H1 (cell line): ENCODE measurements at regions not wholly inside any gene's neighbourhood (a gene's known extent, or its start where the extent isn't known, plus 50 kb on each side); places are given as distances from the start of the nearest gene placed in this dataset.

Source experiments
- CTCF ChIA-PET: fragments of 300-600 bp; sonication (Branson Sonifier 250); formaldehyde crosslinking; loops from one replicate; lab custom pipeline; 2021; ENCODE audit not compliant: partially characterized antibody; lab: Charles Lee
- POLR2A ChIA-PET: fragments of 300-600 bp; sonication (Branson Sonifier 250); formaldehyde crosslinking; loops from one replicate; lab custom pipeline; 2021; ENCODE audit warnings: inconsistent platforms; ENCODE audit not compliant: partially characterized antibody; lab: Charles Lee
- DNase-seq, 2 experiments: peaks; one replicate each; pipeline versions ENCODE4 v3.0.0 to v3.0.0-alpha.2; 2010 to 2022; ENCODE audit warnings: low spot score in 2 of 2, low read depth in 1 of 2, mixed read lengths in 1 of 2
- FAIRE-seq: peaks from 2 replicates; lab custom pipeline; 2011; peaks lifted over from hg19 to GRCh38; lab: Jason Lieb, UNC
- H2AFZ ChIP-seq: 2 replicates; pipeline ENCODE4 v1.8.1; 2012; ENCODE audit warnings: low read length, inconsistent platforms
- H2AK5ac ChIP-seq: 2 replicates; pipeline ENCODE4 v1.6.1; 2013; ENCODE audit warnings: low read depth, low read length
- H2BK120ac ChIP-seq: replicated peaks from 2 replicates; pipeline ENCODE3; 2013; ENCODE audit warnings: low read depth, low read length, inconsistent platforms
- H2BK12ac ChIP-seq: 2 replicates; pipeline ENCODE4 v1.6.1; 2013; ENCODE audit warnings: low read depth, low read length
- H2BK15ac ChIP-seq: 2 replicates; pipeline ENCODE4 v1.6.1; 2013; ENCODE audit warnings: low read length
- H2BK20ac ChIP-seq: 2 replicates; pipeline ENCODE4 v1.6.1; 2013; ENCODE audit warnings: low read length
- H2BK5ac ChIP-seq: 2 replicates; pipeline ENCODE4 v1.6.1; 2013; ENCODE audit warnings: low read depth, low read length
- H3K14ac ChIP-seq: 2 replicates; pipeline ENCODE4 v1.6.1; 2013; ENCODE audit warnings: inconsistent platforms; ENCODE audit not compliant: insufficient read length
- H3K18ac ChIP-seq: 2 replicates; pipeline ENCODE4 v1.6.1; 2013; ENCODE audit warnings: low read length; ENCODE audit errors: extremely low read depth
- H3K23ac ChIP-seq: 2 replicates; pipeline ENCODE4 v1.6.1; 2013; ENCODE audit warnings: inconsistent platforms; ENCODE audit not compliant: insufficient read length
- H3K23me2 ChIP-seq: 2 replicates; pipeline ENCODE4 v1.6.1; 2013; ENCODE audit warnings: low read depth, low read length
- H3K27ac ChIP-seq: 2 replicates; pipeline ENCODE4 v1.6.1; 2011; ENCODE audit warnings: low read depth, low read length, inconsistent platforms
- H3K27me3 ChIP-seq, 4 experiments: replicated peaks in 1 of 4; 1 replicate in 1 of 4; 2 replicates in 3 of 4; pipeline versions ENCODE4 v1.6.1 to v1.8.1; 2011 to 2013; ENCODE audit warnings: low read length in 3 of 4, mild to moderate bottlenecking in 3 of 4, inconsistent platforms in 2 of 4, mixed read lengths in 2 of 4, moderate library complexity in 1 of 4; ENCODE audit not compliant: control insufficient read depth in 3 of 4, insufficient read depth in 3 of 4; ENCODE audit errors: extremely low read depth in 1 of 4
- H3K36me3 ChIP-seq, 4 experiments: 2 replicates each; pipeline versions ENCODE4 v1.6.1 to v1.8.1; 2011 to 2013; ENCODE audit warnings: mild to moderate bottlenecking in 4 of 4, low read length in 3 of 4, moderate library complexity in 2 of 4, control low read depth in 1 of 4, inconsistent platforms in 1 of 4; ENCODE audit not compliant: insufficient read depth in 4 of 4, control insufficient read depth in 2 of 4
- H3K4ac ChIP-seq: replicated peaks from 2 replicates; pipeline ENCODE3; 2013; ENCODE audit warnings: low read length, low read depth, mixed read lengths, inconsistent platforms; ENCODE audit not compliant: insufficient read length
- H3K4me1 ChIP-seq, 4 experiments: replicated peaks in 1 of 4; 1 replicate in 1 of 4; 2 replicates in 3 of 4; pipeline versions ENCODE4 v1.6.1 to v1.8.1; 2011 to 2013; ENCODE audit warnings: low read length in 3 of 4, inconsistent platforms in 2 of 4, mixed read lengths in 1 of 4; ENCODE audit not compliant: insufficient read depth in 4 of 4, control insufficient read depth in 3 of 4
- H3K4me2 ChIP-seq, 2 experiments: 2 replicates each; pipeline versions ENCODE4 v1.6.1 to v1.8.1; 2011 to 2013; ENCODE audit warnings: low read depth in 2 of 2, low read length in 2 of 2, control low read depth in 1 of 2, inconsistent platforms in 1 of 2, mild to moderate bottlenecking in 1 of 2; ENCODE audit not compliant: insufficient read depth in 1 of 2
- H3K4me3 ChIP-seq, 4 experiments: fragments of 200-600, 300-600 bp in 1 of 4; sonication (generic), shearing (Covaris generic), sonication (Bioruptor Twin) in 1 of 4; 2 replicates each; pipeline versions ENCODE4 v1.5.1 to v1.8.1; 2011 to 2016; ENCODE audit warnings: low read length in 4 of 4, low read depth in 3 of 4, control low read depth in 2 of 4, inconsistent platforms in 2 of 4, mild to moderate bottlenecking in 2 of 4, mixed read lengths in 1 of 4, moderate library complexity in 1 of 4; ENCODE audit not compliant: insufficient read depth in 2 of 4; ENCODE audit errors: extremely low read depth in 1 of 4
- H3K56ac ChIP-seq: replicated peaks from 2 replicates; pipeline ENCODE3; 2013; ENCODE audit warnings: low read depth, mild to moderate bottlenecking, mixed read lengths, low read length, inconsistent platforms; ENCODE audit not compliant: insufficient read length
- H3K79me1 ChIP-seq: 2 replicates; pipeline ENCODE4 v1.6.1; 2013; ENCODE audit warnings: low read depth, low read length, control low read depth
- H3K79me2 ChIP-seq, 2 experiments: 2 replicates each; pipeline versions ENCODE4 v1.6.1 to v1.8.1; 2012 to 2013; ENCODE audit warnings: low read length in 2 of 2, mild to moderate bottlenecking in 2 of 2, inconsistent platforms in 1 of 2; ENCODE audit not compliant: insufficient read depth in 2 of 2, control insufficient read depth in 1 of 2
- H3K9ac ChIP-seq, 4 experiments: replicated peaks in 1 of 4; 1 replicate in 1 of 4; 2 replicates in 3 of 4; pipeline versions ENCODE4 v1.6.1 to v1.8.1; 2011 to 2013; ENCODE audit warnings: low read depth in 3 of 4, low read length in 3 of 4, control low read depth in 2 of 4, mild to moderate bottlenecking in 2 of 4, moderate library complexity in 2 of 4, inconsistent platforms in 1 of 4; ENCODE audit errors: extremely low read depth in 1 of 4
- H3K9me3 ChIP-seq, 2 experiments: 2 replicates each; pipeline versions ENCODE4 v1.6.1 to v1.8.1; 2012 to 2013; ENCODE audit warnings: mild to moderate bottlenecking in 2 of 2, moderate library complexity in 2 of 2, control low read depth in 1 of 2, inconsistent platforms in 1 of 2, low read depth in 1 of 2, low read length in 1 of 2, mixed read lengths in 1 of 2; ENCODE audit not compliant: insufficient read depth in 2 of 2
- H4K20me1 ChIP-seq, 2 experiments: replicated peaks in 1 of 2; 2 replicates each; pipeline versions ENCODE3 to v1.8.1; 2011 to 2013; ENCODE audit warnings: inconsistent platforms in 2 of 2, low read length in 2 of 2, mild to moderate bottlenecking in 1 of 2; ENCODE audit not compliant: insufficient read depth in 2 of 2, control insufficient read depth in 1 of 2
- H4K5ac ChIP-seq: 2 replicates; pipeline ENCODE4 v1.6.1; 2013; ENCODE audit warnings: low read length, low read depth, mixed read lengths, inconsistent platforms; ENCODE audit not compliant: insufficient read length
- H4K8ac ChIP-seq: 2 replicates; pipeline ENCODE4 v1.8.0; 2013; ENCODE audit warnings: mild to moderate bottlenecking, moderate library complexity, low read length, inconsistent platforms; ENCODE audit not compliant: insufficient read depth; ENCODE audit errors: extremely low read depth
- H4K91ac ChIP-seq: replicated peaks from 2 replicates; pipeline ENCODE3; 2013; ENCODE audit warnings: low read length, mixed read lengths, inconsistent platforms; ENCODE audit not compliant: insufficient read length
- CHD1 ChIP-seq: IDR thresholded peaks from 2 replicates; pipeline ENCODE4 v1.6.1; 2012; ENCODE audit warnings: low read depth, low read length, improper control_type of control experiment
- CREB1 ChIP-seq: IDR thresholded peaks from 2 replicates; pipeline ENCODE4 v1.6.1; 2012; ENCODE audit warnings: inconsistent platforms
- EZH2 ChIP-seq: fragments of 200-600 bp; sonication (generic); IDR thresholded peaks from 2 replicates; pipeline ENCODE4 v1.7.1; 2012; ENCODE audit warnings: low read depth, mild to moderate bottlenecking, moderate library complexity, low read length, inconsistent platforms; ENCODE audit not compliant: severe bottlenecking
- SUZ12 ChIP-seq: fragments of 200-600 bp; sonication (generic); IDR thresholded peaks from 2 replicates; pipeline ENCODE4 v1.6.1; 2012; ENCODE audit warnings: mild to moderate bottlenecking, inconsistent platforms, low read length, moderate library complexity, mixed read lengths
- TBP ChIP-seq: IDR thresholded peaks from 2 replicates; pipeline ENCODE4 v1.6.1; 2011; ENCODE audit warnings: low read depth, low read length, improper control_type of control experiment
- whole genome bisulfite sequencing, 2 experiments: shearing (Covaris generic) in 1 of 2; methylation state at CpG; one replicate each; pipeline versions ENCODE4 v1.1.6 to v1.1.7; 2013 to 2015; ENCODE audit warnings: low lambda C conversion rate in 2 of 2, mixed read lengths in 2 of 2, inconsistent platforms in 1 of 2, low coverage in 1 of 2, missing lambda C conversion rate in 1 of 2; ENCODE audit not compliant: insufficient replicate concordance in 2 of 2, insufficient coverage in 1 of 2, insufficient read length in 1 of 2; ENCODE audit errors: extremely low coverage in 1 of 2, missing lambda C conversion rate in 1 of 2; 5-methylcytosine and 5-hydroxymethylcytosine counted together
- TF ChIP-seq, protein P1 (sequence below), 3 experiments: IDR thresholded peaks; 1 replicate in 2 of 3; 2 replicates in 1 of 3; pipeline versions ENCODE4 v1.5.1 to v1.6.1; 2011; ENCODE audit warnings: low read length in 3 of 3, mild to moderate bottlenecking in 3 of 3, inconsistent platforms in 2 of 3, low read depth in 1 of 3, moderate library complexity in 1 of 3; ENCODE audit not compliant: insufficient read depth in 1 of 3; ENCODE audit errors: control extremely low read depth in 1 of 3

DNA sequence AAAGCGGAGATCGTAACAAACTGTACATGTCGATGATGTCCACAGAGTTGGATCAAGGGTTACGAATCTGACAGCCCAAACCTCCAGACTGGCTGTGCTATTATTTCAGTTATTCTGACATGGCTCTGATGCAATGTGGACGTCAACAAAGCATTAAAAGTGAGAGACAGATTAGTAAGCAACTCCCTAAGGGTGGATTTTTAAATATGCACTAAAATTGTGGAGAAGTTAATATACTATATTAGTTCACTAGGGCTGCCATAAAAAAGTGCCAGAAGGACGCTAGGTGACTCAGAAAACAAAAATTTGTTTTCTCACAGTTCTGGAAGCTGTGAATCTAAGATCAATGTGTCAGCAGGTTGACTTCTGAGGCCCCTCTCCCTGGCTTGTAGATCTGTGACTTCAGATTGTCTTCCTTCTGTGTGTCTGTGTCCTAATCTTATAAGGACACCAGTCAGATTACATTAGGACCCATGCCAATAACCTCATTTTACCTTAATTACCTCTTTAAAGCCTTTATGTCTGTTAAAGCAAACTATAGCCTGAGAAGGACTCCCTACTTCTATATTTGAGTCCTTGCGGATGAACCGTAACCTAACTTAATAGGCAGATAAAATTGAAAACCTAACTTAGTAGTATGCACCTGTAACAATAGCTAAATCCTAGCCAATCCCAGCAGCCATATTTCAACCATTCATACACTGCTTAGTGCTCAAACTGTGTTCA lies 66.0 kb upstream of the BACH1 start:
- H3K18ac ChIP-seq: no peak overlapping the region
- POLR2A ChIA-PET: interaction anchor here (1.2 kb wide), 1 partner anchor 42 kb away, joined by 3 read pairs; no protein-coding TSS in a partner anchor
- H3K14ac ChIP-seq: no peak overlapping the region
- H2BK20ac ChIP-seq: no peak overlapping the region
- no peak overlapping the region for H2AK5ac ChIP-seq
- TF ChIP-seq CHD1: no peak
- TF ChIP-seq TBP: no peak
- no peak for TF ChIP-seq CREB1
- TF ChIP-seq EZH2: no peak
- no peak for TF ChIP-seq SUZ12
- TF ChIP-seq, protein P1, sequence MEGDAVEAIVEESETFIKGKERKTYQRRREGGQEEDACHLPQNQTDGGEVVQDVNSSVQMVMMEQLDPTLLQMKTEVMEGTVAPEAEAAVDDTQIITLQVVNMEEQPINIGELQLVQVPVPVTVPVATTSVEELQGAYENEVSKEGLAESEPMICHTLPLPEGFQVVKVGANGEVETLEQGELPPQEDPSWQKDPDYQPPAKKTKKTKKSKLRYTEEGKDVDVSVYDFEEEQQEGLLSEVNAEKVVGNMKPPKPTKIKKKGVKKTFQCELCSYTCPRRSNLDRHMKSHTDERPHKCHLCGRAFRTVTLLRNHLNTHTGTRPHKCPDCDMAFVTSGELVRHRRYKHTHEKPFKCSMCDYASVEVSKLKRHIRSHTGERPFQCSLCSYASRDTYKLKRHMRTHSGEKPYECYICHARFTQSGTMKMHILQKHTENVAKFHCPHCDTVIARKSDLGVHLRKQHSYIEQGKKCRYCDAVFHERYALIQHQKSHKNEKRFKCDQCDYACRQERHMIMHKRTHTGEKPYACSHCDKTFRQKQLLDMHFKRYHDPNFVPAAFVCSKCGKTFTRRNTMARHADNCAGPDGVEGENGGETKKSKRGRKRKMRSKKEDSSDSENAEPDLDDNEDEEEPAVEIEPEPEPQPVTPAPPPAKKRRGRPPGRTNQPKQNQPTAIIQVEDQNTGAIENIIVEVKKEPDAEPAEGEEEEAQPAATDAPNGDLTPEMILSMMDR (IDR thresholded peaks at IDR 0.05; ENCODE audit: control extremely low read depth in 1 of 3, insufficient read depth in 1 of 3, low read depth in 1 of 3, low read length in 3 of 3): no peak
- TF ChIP-seq, all 59 proteins: peak for 0
- DNase-seq (no peak), FAIRE-seq (no peak)
- no peak overlapping the region for H3K4ac ChIP-seq
- H2BK5ac ChIP-seq: no peak overlapping the region
- H3K4me1 ChIP-seq: no peaks in the 10 kb centered on the region; a peak in 1 of 7 replicates
- H3K27me3 ChIP-seq: 0 out of 7 replicates have a peak, but pooled peaks cover 0 to 3% (median 0%) of the 10 kb centered on the region in 4 experiments
- H3K79me2 ChIP-seq: no peaks in the 10 kb centered on the region
- 89% methylated on average over 8 of the region's 8 CpGs; no CpG with 5 or more reads in 1 of the 2 experiments for WGBS, 2 experiments
- no peak overlapping the region for H3K23ac ChIP-seq
- no peaks in the 10 kb centered on the region for H3K9me3 ChIP-seq
- no peak overlapping the region for H4K91ac ChIP-seq
- no peak overlapping the region for H4K5ac ChIP-seq
- no peaks in the 10 kb centered on the region for H3K79me1 ChIP-seq
- no peaks in the 10 kb centered on the region for H4K20me1 ChIP-seq
- no peak overlapping the region for H2AFZ ChIP-seq
- H3K9ac ChIP-seq: no peak overlapping the region
- no peak overlapping the region for H2BK12ac ChIP-seq
- no peaks in the 10 kb centered on the region for H3K23me2 ChIP-seq
- H3K36me3 ChIP-seq: no peaks in the 10 kb centered on the region
- no peak overlapping the region for H2BK15ac ChIP-seq
- H3K4me2 ChIP-seq: no peak overlapping the region
- no peak overlapping the region for H4K8ac ChIP-seq
- no peak overlapping the region for H2BK120ac ChIP-seq
- H3K4me3 ChIP-seq: no peak overlapping the region
- CTCF ChIA-PET: interaction anchor here (0.6 to 1.5 kb wide), 3 partner anchors 10 to 199 kb away, joined by 3 to 6 read pairs (median 3); no protein-coding TSS in a partner anchor
- H3K27ac ChIP-seq: no peak overlapping the region
- H3K56ac ChIP-seq: no peak overlapping the region
